ENCODE measurements at regions not wholly inside any gene's neighbourhood (a gene's known extent, or its start where the extent isn't known, plus 50 kb on each side); places are given as distances from the start of the nearest gene placed in this dataset.

- Histone ChIP-seq H3K4me1 (ENCODE audit: control insufficient read depth in 2 of 2, insufficient read depth in 2 of 2, low read length in 2 of 2) (no peaks in the 10 kb centered on the region), H4K20me1 (ENCODE audit: control insufficient read depth, insufficient read depth, low read length, poor library complexity, severe bottlenecking) (no peaks in the 10 kb centered on the region), H3K9me3 (ENCODE audit: control extremely low read depth in 1 of 3, control insufficient read depth in 2 of 3, insufficient read depth in 1 of 3, low read length in 2 of 3) (no peaks in the 10 kb centered on the region), H3K4me3 (ENCODE audit: control extremely low read depth in 1 of 5, extremely low read depth in 1 of 5, insufficient read depth in 1 of 5, low read depth in 2 of 5, low read length in 4 of 5) (no peak overlapping the region), H3K27ac (ENCODE audit: low read length in 2 of 2) (no peak overlapping the region), H3K9ac (ENCODE audit: low read length) (no peak overlapping the region), H3K79me2 (ENCODE audit: control insufficient read depth, insufficient read depth, low read length) (no peaks in the 10 kb centered on the region), H2AFZ (ENCODE audit: insufficient read depth, low read depth, low read length, poor library complexity, severe bottlenecking) (no peak overlapping the region), H3K36me3 (replicated peaks in 1 of 2; ENCODE audit: control extremely low read depth in 1 of 2, control insufficient read depth in 1 of 2, extremely low read depth in 1 of 2, insufficient read depth in 2 of 2, low read length in 1 of 2) (no peaks in the 10 kb centered on the region), H3K27me3 (replicated peaks in 1 of 4; ENCODE audit: control extremely low read depth in 1 of 4, control insufficient read depth in 3 of 4, insufficient read depth in 4 of 4, low read length in 3 of 4) (no peaks in the 10 kb centered on the region), H3K4me2 (replicated peaks; ENCODE audit: low read depth, low read length, poor library complexity, severe bottlenecking) (no peak overlapping the region)
- ChIA-PET CTCF (no interaction called here), POLR2A (no interaction called here)
- no peak overlapping the region for H3K4me3 Mint-ChIP-seq
- no peak overlapping the region for H3K27ac Mint-ChIP-seq
- H3K9me3 Mint-ChIP-seq (ENCODE audit: insufficient read depth) = peaks cover 4% of the 10 kb centered on the region
- WGBS (ENCODE audit: insufficient coverage) = 85% methylated on average over 1 of the region's 4 CpGs
- no peaks in the 10 kb centered on the region for H3K4me1 Mint-ChIP-seq
- DNase-seq = no peak
- no peak for TF ChIP-seq CTCF (IDR thresholded peaks at IDR 0.05)
- no peak for TF ChIP-seq EZH2 (IDR thresholded peaks at IDR 0.05; ENCODE audit: borderline replicate concordance, insufficient read depth, low read depth, low read length, poor library complexity, severe bottlenecking)
- no peaks in the 10 kb centered on the region for H3K27me3 Mint-ChIP-seq
- no peak for ATAC-seq (ENCODE audit: low read depth)
- intact Hi-C loops (cut with micrococcal nuclease) = no loop called here
Observed at GRCh38 chr5:17364987-17365810, 132.8 kb upstream of the TAF11L2 start.

GRCh38 chr5:17365811-17366138 is 132.3 kb upstream of the TAF11L2 start:
- Mint-ChIP-seq H3K9me3 (ENCODE audit: insufficient read depth) (peaks cover 2% of the 10 kb centered on the region), H3K27me3 (no peaks in the 10 kb centered on the region), H3K27ac (no peak overlapping the region), H3K4me1 (no peaks in the 10 kb centered on the region), H3K4me3 (no peak overlapping the region)
- H3K27me3 ChIP-seq (replicated peaks in 1 of 4; ENCODE audit: control extremely low read depth in 1 of 4, control insufficient read depth in 3 of 4, insufficient read depth in 4 of 4, low read length in 3 of 4) = no peaks in the 10 kb centered on the region
- H3K9me3 ChIP-seq (ENCODE audit: control extremely low read depth in 1 of 3, control insufficient read depth in 2 of 3, insufficient read depth in 1 of 3, low read length in 2 of 3) = no peaks in the 10 kb centered on the region
- H4K20me1 ChIP-seq (ENCODE audit: control insufficient read depth, insufficient read depth, low read length, poor library complexity, severe bottlenecking) = no peaks in the 10 kb centered on the region
- no peak overlapping the region for H2AFZ ChIP-seq (ENCODE audit: insufficient read depth, low read depth, low read length, poor library complexity, severe bottlenecking)
- 90% methylated on average over 7 of the region's 7 CpGs for WGBS (ENCODE audit: insufficient coverage)
- POLR2A ChIA-PET = no interaction called here
- H3K27ac ChIP-seq (ENCODE audit: low read length in 2 of 2) = no peak overlapping the region
- H3K36me3 ChIP-seq (replicated peaks in 1 of 2; ENCODE audit: control extremely low read depth in 1 of 2, control insufficient read depth in 1 of 2, extremely low read depth in 1 of 2, insufficient read depth in 2 of 2, low read length in 1 of 2) = no peaks in the 10 kb centered on the region
- no peak overlapping the region for H3K4me2 ChIP-seq (replicated peaks; ENCODE audit: low read depth, low read length, poor library complexity, severe bottlenecking)
- no peak overlapping the region for H3K4me3 ChIP-seq (ENCODE audit: control extremely low read depth in 1 of 5, extremely low read depth in 1 of 5, insufficient read depth in 1 of 5, low read depth in 2 of 5, low read length in 4 of 5)
- no peaks in the 10 kb centered on the region for H3K4me1 ChIP-seq (ENCODE audit: control insufficient read depth in 2 of 2, insufficient read depth in 2 of 2, low read length in 2 of 2)
- TF ChIP-seq EZH2 (IDR thresholded peaks at IDR 0.05; ENCODE audit: borderline replicate concordance, insufficient read depth, low read depth, low read length, poor library complexity, severe bottlenecking) (no peak), CTCF (IDR thresholded peaks at IDR 0.05) (no peak)
- intact Hi-C loops (cut with micrococcal nuclease) = no loop called here
- CTCF ChIA-PET = no interaction called here
- ATAC-seq (ENCODE audit: low read depth) (no peak), DNase-seq (no peak)
- H3K9ac ChIP-seq (ENCODE audit: low read length) = no peak overlapping the region
- H3K79me2 ChIP-seq (ENCODE audit: control insufficient read depth, insufficient read depth, low read length) = no peaks in the 10 kb centered on the region

Measured in B cell (primary cell).